ENCODE measurements at regions not wholly inside any gene's neighbourhood (a gene's known extent, or its start where the extent isn't known, plus 50 kb on each side); places are given as distances from the start of the nearest gene placed in this dataset.

DNA sequence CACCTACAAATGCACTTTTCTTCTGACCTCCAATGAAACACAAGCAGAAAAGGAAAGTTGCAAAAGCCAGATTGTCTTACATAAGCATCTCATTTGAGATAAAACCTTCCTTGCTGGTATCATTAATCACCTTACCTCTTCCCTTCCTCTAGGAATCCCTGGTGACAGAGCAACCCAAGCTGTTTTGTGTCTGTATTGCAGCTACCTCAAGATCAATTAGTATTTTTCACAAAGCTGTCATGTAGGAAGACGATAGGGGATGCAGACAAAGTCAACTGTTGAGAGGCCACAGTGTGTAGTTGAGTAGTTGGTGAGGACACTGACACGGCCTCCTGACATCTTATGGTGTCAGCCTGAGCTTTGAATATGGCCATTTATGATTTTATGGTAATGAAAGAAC is 339.1 kb upstream of the SLC10A2 start:
- no peak for DNase-seq (ENCODE audit: low spot score)

DNA sequence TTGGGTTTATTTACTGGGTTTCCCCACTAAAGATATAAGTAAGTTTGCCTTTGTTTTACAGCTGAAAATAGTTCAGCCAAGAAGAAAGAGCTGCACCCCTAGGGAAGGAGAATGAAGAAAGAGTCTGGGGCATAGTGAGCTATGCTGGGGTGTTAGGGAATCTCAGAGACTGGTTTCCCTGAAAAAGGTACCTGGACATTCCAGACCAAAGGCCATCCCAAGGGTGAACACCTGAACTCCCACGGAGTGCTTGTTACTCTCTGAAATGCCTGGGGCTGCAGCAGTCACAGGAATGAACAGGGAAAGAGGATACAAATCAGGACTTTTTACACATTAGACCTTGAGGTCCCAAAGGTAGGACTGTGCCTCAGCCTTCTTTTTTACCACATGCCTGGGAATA is 337.6 kb upstream of the SLC10A2 start:
- no peak for DNase-seq (ENCODE audit: low spot score)

DNA sequence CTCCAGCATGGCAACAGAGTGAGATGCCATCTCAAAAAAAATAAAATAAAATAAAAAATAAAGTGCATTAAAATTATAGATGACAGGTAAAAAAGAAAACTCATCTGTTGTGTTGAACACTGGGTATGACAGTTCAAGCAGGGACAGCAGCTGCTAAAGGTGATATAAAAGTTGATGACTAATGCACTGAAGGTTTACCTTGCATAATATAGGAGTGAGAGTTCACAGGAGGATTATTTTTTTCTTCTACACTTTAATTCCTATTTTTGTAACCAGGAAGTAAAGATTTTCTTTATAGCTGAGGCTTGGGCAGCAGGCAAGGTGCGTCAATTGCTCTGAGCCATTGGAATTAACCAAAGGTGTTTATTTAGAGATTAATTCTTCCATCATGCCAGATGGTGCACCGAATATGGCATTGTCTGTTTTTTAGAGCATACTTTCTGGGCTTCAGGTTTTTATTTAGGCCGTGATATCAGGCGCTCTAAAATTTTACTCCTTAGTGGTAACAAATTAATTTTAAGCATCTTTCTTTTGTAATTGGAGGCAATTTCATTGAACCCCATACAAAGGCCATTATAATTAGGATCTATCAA is 337.0 kb upstream of the SLC10A2 start:
- DNase-seq (ENCODE audit: low spot score) = no peak

DNA sequence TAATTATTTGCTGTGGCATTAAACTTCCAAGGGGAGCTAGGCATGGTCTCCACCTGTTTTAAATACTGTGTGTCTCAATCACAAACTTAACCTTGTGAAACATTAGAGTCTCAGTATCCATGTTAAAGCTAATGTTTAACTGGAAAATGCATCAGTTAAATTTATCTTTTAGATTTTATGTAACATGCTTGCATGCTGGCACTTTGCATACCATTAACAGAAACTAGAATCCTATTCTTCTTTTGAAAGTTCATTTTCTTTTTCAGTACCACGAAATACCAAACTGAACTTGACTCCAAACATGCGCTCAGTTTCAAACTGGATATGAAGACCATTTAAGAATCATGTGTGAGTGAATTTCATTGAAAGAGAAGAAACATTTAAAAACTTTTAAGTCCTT is 328.9 kb upstream of the SLC10A2 start:
- no peak for DNase-seq (ENCODE audit: low spot score)

DNA sequence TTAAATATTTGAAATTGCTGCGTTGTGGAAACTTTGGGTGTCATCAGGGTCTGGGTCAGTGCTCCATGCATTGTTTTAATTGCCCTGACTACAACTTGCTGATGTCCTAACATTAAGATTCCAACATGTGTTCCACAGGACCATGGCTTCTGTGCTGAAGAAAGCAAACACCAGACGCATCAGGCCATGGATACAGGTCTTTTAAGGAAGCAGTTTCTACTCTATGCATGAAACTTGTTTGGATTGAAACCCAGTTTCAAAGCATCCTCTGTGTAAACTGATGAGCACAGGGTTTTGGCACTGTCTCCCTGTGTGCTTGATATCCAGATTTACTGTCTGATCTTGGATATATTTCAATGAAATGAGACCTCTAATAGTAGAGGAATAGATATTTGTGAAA is 328.4 kb upstream of the SLC10A2 start:
- DNase-seq (ENCODE audit: low spot score) = no peak

DNA sequence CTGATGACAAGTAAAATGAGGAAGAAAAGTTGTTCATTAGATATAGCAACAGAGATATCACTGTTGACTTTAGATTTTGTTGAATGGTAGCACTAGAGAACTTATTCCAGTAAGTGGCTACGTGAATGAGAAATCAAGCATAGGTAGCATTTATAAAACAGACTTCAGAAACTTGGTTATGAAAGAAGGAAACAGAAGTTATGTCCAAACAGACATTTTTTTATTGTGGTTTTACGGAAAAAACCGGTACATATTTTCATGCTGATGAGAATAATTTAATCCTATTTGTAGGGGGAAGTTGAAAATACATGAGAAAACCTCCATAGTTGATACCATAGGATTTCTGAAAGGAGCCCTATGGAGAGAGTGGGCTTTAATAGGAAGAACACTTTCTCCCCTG is 325.7 kb upstream of the SLC10A2 start:
- DNase-seq (ENCODE audit: low spot score) = no peak

DNA sequence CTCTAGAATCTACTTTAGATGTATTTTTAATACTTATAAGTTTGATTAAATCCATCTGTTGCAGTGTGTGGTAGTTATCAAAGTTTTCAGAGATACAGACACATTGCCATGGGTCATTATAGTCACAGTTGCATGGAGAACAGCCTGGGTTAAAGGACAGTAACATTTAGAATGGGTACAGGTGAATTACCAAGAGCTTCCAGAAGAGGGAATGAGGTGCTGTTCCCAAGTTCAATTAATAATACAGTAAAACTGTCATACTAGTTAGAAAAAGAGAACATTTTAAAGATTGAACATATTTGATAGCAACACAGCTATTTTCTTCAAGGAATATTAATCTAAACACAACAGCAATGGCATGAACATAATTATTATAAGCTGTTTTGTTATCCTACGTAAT is 322.6 kb upstream of the SLC10A2 start:
- no peak for DNase-seq (ENCODE audit: low spot score)

DNA sequence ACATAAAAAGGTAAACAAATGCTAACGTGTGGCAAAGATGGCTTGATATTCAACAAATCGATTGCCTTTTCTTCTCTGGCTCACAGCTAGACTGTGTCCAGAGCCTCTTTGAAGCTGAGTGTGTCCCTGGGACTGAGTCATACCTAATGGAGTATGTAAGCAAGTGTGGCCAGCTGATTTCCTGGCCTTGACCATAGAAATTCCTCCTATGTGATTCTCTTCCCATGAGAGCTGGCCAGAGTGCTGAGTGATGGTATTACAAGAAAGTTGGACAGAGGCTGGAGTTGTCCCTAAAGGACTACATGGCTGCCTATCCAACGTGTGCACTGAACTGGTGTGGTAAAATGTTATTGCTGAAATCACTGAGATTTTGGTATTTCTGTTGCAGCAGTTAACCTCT is 320.1 kb upstream of the SLC10A2 start:
- no peak for DNase-seq (ENCODE audit: low spot score)

DNA sequence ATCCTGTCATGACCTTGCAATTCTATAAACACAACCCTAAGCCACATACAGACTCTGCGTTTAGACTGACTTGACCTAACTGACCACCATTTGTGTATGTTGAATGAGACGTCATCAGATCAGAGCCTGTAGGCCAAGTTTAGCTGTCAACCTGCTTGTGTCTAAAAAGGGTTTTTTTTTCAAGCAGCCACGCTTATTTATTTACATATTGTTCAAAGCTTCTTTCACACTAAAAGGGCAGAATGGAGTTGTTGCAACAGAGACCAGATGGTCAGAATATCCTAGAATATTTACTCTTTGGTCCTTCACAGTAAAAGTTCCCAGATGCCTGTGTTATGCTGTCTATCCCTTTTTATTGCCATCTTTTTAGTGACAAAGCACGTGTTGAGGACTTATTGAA is 307.7 kb upstream of the SLC10A2 start:
- no peak for DNase-seq (ENCODE audit: low spot score)

DNA sequence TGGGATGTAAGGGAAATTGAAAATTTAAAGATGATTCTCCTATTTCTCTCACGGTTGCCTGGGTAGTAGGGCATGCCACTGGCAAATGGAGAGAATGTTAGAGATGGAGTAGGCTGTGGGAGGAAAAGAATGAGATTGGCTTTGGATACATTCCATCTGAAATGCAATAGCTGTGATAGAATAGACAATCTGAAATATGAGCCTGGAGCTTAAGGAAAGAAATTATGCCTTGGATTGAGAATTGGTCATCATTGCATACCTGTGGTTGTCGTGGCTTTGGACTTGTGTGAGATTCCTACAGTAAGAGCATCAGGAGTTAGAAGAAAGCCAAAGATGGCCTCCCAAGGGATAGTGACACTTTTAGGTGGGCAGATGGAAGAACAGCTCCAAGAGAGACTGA is 305.1 kb upstream of the SLC10A2 start:
- no peak for DNase-seq (ENCODE audit: low spot score)

DNA sequence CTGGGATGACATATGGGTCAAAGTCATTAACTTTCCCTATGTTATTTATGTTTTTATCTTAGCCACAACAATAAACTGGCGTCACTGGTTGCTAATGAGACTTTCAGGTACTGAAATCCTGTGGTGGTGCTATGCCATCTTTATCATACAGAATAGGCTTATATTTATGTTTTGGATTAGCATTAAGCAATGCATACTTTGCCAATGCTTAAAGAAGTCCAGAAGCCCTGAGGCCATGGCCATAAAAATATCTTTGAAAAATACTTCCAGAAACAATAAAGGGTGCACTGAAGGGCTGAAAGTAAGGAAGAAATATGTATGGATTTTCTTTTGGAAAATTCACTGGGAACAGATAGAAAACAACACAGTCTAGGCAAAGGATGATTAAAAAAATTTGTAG is 304.6 kb upstream of the SLC10A2 start:
- DNase-seq (ENCODE audit: low spot score) = no peak

DNA sequence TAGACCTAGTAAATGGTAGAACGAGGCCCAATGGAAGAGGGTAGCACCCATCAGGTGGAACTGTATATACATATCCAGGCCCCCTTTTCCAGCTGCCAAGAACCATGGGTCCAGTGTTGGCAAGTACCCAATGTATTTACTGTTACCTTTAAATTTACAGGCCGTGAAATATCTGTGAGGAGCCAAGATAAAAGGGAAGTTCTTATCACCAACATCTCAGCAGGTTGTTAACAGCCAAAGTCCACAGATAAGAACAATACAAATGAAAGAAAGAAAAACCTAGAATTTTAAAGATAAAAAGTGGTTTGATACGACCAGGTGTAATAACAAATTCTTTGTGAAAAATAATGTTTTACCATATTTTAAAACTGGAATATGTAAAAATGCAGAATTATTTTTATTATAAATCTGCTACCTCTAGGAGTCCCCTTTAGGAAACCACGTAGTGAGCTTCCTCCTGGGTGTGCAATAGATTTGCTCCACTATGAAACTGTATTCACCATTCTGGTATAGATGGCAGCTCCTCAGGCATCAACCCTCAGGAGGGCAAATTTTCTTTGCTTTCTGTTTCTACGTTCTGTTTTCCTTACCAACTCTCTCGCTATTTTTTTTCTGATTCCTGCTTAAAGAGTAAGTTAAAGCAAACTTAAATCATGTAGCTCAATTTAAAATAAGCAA is 292.2 kb upstream of the SLC10A2 start:
- DNase-seq (ENCODE audit: low spot score) = no peak

DNA sequence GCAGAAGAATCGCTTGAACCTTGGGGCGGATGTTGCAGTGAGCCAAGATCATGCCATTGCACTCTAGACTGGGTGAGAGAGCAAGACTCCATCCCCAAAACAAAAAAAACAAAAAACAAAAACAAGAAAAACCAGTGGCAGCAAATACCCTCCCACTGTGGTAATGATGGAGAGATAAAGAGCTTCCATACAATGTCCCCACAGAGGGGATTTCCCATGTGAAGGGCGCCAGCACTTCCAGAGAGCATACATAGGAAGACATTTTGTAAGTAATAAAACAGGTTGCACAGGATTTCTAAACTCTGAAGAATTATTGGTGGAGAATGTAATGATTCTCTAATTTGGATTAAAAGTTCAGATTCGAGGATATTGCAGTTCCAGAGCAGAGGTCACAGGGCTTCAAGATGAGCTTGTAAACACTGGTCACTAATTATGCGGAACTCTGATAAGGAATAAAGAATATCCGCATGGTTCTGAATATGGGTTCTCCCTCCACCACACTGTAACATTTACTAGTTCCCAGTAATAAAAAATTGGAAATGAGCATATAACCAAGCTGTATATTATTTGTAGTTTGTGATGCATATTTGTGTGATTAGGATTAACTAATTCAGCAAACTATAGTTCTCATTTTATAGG is 290.1 kb upstream of the SLC10A2 start:
- DNase-seq (ENCODE audit: low spot score) = no peak

DNA sequence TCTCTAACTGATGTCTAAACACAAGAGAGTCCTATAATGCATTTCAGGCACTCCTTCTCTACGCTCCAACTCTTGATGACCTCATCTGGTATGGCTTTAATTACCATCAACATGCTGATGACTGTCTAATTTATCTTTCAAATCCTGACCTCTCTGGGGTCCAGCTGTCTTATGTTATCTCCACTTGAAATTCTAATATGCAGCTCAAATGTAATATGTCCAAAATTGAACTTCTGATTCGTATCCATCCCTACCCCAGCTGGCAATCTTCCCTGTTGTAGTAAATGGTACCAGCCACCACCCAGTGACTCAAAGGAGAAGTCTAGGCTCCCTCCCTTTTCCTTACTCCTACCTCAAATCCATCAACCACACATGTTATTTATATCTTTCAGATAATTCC is 288.0 kb upstream of the SLC10A2 start:
- no peak for DNase-seq (ENCODE audit: low spot score)

DNA sequence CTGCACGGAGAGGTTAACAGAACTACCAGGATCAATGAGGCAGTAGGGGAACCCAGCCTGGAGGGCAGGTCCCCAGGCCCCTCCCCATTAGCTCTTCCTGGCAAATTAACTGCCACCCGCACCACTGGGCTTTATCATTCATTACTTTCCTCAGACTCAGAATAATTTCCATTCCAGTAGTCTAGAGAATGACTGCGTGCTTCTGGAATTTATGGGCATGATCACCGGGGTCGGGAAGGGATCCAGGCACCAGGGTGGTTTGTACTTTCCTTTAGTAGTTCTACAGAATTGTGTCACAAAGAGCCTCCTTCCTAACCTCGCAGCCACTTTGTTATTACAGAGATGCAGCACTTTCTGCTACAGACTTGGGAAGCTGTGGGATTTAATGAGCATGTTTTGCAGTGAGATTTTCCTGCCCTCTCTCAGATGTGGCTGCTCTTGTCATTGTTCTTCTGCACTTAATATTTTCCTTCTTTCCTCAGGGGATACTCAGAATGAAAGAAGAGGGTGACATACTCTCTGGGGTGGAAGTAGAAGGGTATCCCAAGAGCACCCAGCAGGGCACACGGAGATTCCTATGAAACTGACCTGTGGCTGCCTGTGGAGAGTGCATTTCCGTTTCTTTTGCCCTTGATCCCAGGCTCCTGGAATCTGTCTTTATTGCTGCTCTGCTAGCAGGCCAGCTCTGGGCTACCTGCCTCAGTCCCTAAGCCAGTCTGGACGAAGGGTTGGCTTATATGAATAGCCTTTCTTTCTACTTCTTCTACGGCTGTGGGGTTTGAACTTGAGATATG is 285.0 kb upstream of the SLC10A2 start:
- no peak for DNase-seq (ENCODE audit: low spot score)

DNA sequence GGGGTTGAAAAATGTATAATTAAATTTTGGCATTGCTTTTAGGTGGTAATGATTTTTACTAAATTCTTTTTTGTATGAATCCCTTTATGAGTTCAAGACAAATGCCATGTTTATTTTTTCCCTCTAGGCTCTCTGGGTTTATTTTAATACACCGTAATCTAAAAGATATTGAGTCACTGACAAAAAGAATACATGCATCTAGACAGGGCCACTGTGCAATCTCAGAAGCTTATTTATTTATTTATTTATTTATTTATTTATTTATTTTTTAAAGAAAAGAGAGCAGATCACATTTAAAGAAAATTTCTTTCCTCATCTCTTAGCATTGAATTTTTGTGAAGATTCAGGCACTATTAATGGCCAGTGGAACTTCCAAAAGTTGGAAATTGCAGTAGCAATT is 283.9 kb upstream of the SLC10A2 start:
- DNase-seq (ENCODE audit: low spot score) = no peak

DNA sequence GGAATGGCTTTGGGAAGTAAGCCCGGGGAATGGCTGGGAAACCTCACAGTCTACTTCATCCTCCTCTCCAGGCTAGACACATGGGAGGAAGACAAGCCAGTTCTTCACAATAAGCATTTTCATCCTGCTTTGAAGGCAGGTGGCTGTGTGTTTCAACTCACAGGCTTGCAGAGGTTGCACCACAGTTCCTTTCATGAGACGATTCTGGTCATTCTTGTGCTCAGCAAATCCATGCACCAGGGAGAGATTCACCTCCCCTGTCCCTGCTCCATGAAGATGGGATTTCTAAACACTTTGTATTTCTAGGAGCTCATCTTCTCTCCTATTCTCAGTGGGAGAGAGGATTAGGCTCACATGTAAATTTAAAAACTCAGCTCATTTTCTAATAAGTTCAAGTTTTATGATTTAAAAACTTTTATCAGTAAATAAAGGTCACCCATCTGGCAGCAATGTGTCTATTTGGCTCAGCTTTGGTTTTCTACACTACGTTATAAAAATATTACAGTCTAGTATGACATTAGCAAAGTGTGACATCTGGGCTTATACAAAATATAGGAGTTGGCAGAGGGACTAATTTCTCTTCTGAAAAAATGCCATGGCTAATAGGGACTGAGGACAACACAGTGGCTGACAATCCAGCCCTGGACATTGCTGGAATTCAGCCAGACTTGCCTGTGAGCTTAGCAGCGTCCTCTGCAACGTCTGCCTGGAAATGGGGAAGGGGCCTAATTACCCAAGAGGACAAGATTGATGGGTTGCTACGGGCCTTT is 283.2 kb upstream of the SLC10A2 start:
- DNase-seq (ENCODE audit: low spot score) = no peak

DNA sequence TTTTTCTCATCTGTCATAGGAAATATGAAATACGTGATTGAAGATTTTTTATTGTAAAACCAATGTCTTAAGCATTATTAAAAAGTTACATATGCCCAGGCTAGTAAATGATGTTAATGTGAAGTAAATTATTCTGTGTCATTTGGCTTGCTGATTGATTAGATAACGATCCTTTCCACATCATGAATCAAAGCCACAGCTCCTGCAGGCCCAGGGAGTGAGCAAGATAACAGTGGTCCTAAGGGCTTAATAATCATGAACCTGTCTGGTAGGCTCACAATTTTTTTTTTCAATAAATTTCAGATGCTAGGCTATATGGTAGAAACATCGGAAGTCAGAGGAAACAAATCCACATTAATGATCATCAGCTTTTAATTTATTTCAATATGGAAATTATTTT is 269.0 kb upstream of the SLC10A2 start:
- no peak for DNase-seq (ENCODE audit: low spot score)

DNA sequence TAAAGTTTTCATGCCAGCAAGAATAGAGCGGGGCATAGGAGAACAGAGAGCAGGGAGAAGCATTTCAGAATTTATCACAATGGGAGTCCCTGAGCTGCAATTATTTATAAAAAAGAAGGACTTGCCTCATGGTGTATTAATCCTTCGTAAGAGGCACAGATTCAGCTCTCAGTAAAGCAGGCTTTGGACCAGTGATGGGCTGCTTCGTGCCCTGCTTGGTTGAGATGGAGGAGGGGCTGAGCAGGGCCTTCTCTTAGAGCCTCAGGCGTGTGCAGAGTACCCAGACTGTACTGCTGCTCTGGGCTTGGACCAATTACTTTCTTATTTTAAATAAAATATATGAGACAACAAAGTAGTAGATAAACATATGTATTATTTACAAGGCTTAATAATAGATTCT is 265.7 kb upstream of the SLC10A2 start:
- DNase-seq (ENCODE audit: low spot score) = no peak

DNA sequence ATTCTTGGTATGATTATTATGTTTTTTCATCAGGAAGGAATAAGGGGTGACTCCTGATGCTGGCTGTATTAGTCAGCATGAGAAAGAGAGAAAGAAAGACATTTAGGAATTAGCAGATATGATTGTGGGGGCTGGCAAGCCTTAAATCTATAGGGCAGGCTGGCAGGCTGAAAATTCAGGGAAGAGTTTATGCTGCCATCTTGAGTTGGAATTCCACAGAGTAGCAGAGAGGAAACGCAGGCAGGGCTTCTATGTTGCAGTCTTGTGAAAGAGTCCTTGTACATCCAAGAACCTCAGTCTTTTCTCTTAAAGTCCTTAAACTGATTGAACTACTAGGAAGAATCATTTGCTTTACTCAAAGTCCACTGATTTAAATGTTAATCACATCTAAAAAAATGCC is 262.7 kb upstream of the SLC10A2 start:
- DNase-seq (ENCODE audit: low spot score) = no peak

DNA sequence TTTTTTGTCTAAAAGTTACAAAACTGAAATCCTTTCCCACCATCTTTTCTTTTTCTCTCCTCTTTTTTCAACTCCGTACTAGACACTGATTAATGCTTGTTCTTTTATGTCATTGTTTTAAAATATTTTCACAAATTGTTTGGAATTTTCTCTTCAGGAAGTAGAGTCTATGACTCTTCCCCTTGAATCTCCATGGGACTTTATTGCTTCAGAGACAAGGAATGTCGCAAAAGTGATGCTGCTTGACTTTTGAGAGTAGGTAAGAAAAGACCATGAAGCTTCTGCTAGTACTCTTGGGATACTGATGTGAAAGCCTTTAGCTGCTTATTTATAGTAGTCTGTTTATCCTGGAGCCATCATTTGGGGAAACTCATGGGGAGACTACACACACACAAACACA is 260.1 kb upstream of the SLC10A2 start:
- DNase-seq (ENCODE audit: low spot score) = no peak

DNA sequence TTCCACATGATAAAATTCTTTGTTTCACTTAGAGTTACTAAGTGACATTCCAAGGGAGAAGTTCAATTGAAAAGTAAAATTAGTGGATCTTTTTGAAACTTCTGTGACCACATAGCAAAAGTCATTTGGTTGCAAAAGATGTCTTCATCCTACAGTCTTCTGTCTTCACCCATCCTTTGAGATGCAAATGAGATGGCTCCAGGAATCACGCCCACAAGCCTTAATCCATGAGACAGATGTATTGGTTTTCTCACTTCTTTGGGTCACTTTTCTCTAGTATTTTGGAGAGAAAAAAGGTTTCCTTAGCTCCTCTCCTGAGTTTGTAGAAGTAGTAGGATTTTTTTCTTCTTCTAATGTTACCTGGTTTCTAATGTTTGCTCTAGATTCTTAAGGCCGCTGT is 259.5 kb upstream of the SLC10A2 start:
- no peak for DNase-seq (ENCODE audit: low spot score)
